Vagina (tissue), 2 donors: ENCODE measurements at regions not wholly inside any gene's neighbourhood (a gene's known extent, or its start where the extent isn't known, plus 50 kb on each side); places are given as distances from the start of the nearest gene placed in this dataset.

Source experiments
- DNase-seq, 2 donors: peaks; one replicate each; pipeline ENCODE4 v3.0.0-alpha.2; 2017; ENCODE audit errors: extremely low spot score in 2 of 2
- H3K27ac ChIP-seq: fragments of 200-600 bp; sonication (generic); one replicate; pipeline ENCODE4 v1.5.1; 2019
- H3K27me3 ChIP-seq: fragments of 200-600 bp; sonication (generic); one replicate; pipeline ENCODE4 v1.5.1; 2019
- H3K36me3 ChIP-seq, 2 donors: fragments of 200-600 bp; sonication (generic); one replicate each; pipeline ENCODE4 v1.5.1; 2017 to 2019
- H3K4me1 ChIP-seq: fragments of 200-600 bp; sonication (generic); one replicate; pipeline ENCODE4 v1.5.1; 2019
- H3K4me3 ChIP-seq, 2 donors: fragments of 200-600 bp; sonication (generic); 1 replicate in 1 of 2; 2 replicates in 1 of 2; pipeline ENCODE4 v1.5.1; 2016 to 2019
- H3K9me3 ChIP-seq: fragments of 200-600 bp; sonication (generic); one replicate; pipeline ENCODE4 v1.5.1; 2019
- POLR2A ChIP-seq, 2 donors: fragments of 450-650 bp; IDR thresholded peaks; one replicate each; pipeline ENCODE4 v1.6.1; 2017; ENCODE audit warnings: antibody characterized with exemption in 2 of 2, mild to moderate bottlenecking in 2 of 2, moderate library complexity in 2 of 2
- POLR2AphosphoS5 ChIP-seq, 2 donors: sonication (generic); formaldehyde crosslinking; IDR thresholded peaks; one replicate each; pipeline ENCODE4 v1.9.0; 2017; ENCODE audit warnings: antibody characterized with exemption in 2 of 2, mild to moderate bottlenecking in 2 of 2, low read depth in 1 of 2; ENCODE audit not compliant: insufficient read depth in 1 of 2
- intact Hi-C: fragments of 100-400 bp; cut with DNase I; formaldehyde crosslinking; loops from one replicate; pipeline ENCODE4 v1.15.1; 2023
- TF ChIP-seq, protein P1 (sequence below), 3 experiments: fragments of 450-650 bp in 2 of 3; fragments of 200-600 bp in 1 of 3; sonication (generic) in 1 of 3; IDR thresholded peaks; one replicate each; pipeline ENCODE4 v1.5.1; 2017 to 2019; ENCODE audit warnings: antibody characterized with exemption in 3 of 3, mild to moderate bottlenecking in 2 of 3, moderate library complexity in 2 of 3

GRCh38 chr2:136290326-136290725, 172.4 kb upstream of the CXCR4 start:
- Histone ChIP-seq H3K27me3 (no peaks in the 10 kb centered on the region), H3K9me3 (no peaks in the 10 kb centered on the region), H3K4me3 (no peak overlapping the region), H3K36me3 (no peaks in the 10 kb centered on the region), H3K27ac (no peak overlapping the region), H3K4me1 (no peaks in the 10 kb centered on the region)
- no peak for DNase-seq
- intact Hi-C loops = no loop called here
- no peak for TF ChIP-seq POLR2A (IDR thresholded peaks at IDR 0.05)
- TF ChIP-seq POLR2AphosphoS5 (IDR thresholded peaks at IDR 0.05; ENCODE audit: insufficient read depth in 1 of 2, low read depth in 1 of 2) = no peak
- TF ChIP-seq, protein P1, sequence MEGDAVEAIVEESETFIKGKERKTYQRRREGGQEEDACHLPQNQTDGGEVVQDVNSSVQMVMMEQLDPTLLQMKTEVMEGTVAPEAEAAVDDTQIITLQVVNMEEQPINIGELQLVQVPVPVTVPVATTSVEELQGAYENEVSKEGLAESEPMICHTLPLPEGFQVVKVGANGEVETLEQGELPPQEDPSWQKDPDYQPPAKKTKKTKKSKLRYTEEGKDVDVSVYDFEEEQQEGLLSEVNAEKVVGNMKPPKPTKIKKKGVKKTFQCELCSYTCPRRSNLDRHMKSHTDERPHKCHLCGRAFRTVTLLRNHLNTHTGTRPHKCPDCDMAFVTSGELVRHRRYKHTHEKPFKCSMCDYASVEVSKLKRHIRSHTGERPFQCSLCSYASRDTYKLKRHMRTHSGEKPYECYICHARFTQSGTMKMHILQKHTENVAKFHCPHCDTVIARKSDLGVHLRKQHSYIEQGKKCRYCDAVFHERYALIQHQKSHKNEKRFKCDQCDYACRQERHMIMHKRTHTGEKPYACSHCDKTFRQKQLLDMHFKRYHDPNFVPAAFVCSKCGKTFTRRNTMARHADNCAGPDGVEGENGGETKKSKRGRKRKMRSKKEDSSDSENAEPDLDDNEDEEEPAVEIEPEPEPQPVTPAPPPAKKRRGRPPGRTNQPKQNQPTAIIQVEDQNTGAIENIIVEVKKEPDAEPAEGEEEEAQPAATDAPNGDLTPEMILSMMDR (IDR thresholded peaks at IDR 0.05) = no peak

DNA sequence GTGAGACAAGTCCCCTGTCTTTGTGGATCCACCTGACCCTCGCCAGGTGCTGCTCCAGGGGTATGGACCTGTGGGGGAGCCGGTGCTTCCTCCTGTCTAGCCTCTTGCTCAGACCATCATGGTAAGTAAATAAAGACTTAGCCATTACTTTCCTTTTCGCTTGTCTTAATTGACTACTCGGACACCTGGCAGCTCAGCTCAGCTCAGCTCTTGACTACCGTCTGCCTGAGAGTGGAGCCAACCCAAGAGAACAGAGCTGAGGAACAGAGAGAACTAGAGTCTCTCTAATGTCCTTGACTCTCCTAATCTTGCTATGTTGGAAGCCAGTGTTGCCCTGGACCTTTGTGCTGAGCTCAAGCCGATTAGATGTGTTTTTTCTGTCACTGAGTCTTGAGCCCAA, 170.3 kb upstream of the CXCR4 start:
- H3K9me3 ChIP-seq = no peaks in the 10 kb centered on the region
- DNase-seq = no peak
- H3K36me3 ChIP-seq = no peaks in the 10 kb centered on the region
- intact Hi-C loops = no loop called here
- TF ChIP-seq POLR2AphosphoS5 (IDR thresholded peaks at IDR 0.05; ENCODE audit: insufficient read depth in 1 of 2, low read depth in 1 of 2) (no peak), POLR2A (IDR thresholded peaks at IDR 0.05) (no peak)
- TF ChIP-seq, protein P1 (IDR thresholded peaks at IDR 0.05) = no peak
- H3K27ac ChIP-seq = no peak overlapping the region
- H3K4me3 ChIP-seq = no peak overlapping the region
- H3K4me1 ChIP-seq = no peaks in the 10 kb centered on the region
- H3K27me3 ChIP-seq = no peaks in the 10 kb centered on the region

- H3K27ac ChIP-seq = no peak overlapping the region
- no peak for DNase-seq
- intact Hi-C loops = no loop called here
- H3K4me3 ChIP-seq = no peak overlapping the region
- no peaks in the 10 kb centered on the region for H3K27me3 ChIP-seq
- TF ChIP-seq POLR2AphosphoS5 (IDR thresholded peaks at IDR 0.05; ENCODE audit: insufficient read depth in 1 of 2, low read depth in 1 of 2) = no peak
- TF ChIP-seq POLR2A (IDR thresholded peaks at IDR 0.05) = no peak
- TF ChIP-seq, protein P1 (IDR thresholded peaks at IDR 0.05) = no peak
- no peaks in the 10 kb centered on the region for H3K9me3 ChIP-seq
- no peaks in the 10 kb centered on the region for H3K4me1 ChIP-seq
- H3K36me3 ChIP-seq = no peaks in the 10 kb centered on the region
Measured at GRCh38 chr2:136286423-136286822, 168.5 kb upstream of the CXCR4 start.

GRCh38 chr2:136284226-136285119, 166.5 kb upstream of the CXCR4 start:
- no peaks in the 10 kb centered on the region for H3K4me1 ChIP-seq
- H3K27me3 ChIP-seq = no peaks in the 10 kb centered on the region
- H3K27ac ChIP-seq = no peak overlapping the region
- intact Hi-C loops = no loop called here
- no peak for DNase-seq
- TF ChIP-seq, protein P1 (IDR thresholded peaks at IDR 0.05) = no peak
- no peak for TF ChIP-seq POLR2AphosphoS5 (IDR thresholded peaks at IDR 0.05; ENCODE audit: insufficient read depth in 1 of 2, low read depth in 1 of 2)
- no peaks in the 10 kb centered on the region for H3K36me3 ChIP-seq
- no peak overlapping the region for H3K4me3 ChIP-seq
- no peaks in the 10 kb centered on the region for H3K9me3 ChIP-seq

- no peak for TF ChIP-seq POLR2A (IDR thresholded peaks at IDR 0.05)
- TF ChIP-seq POLR2AphosphoS5 (IDR thresholded peaks at IDR 0.05; ENCODE audit: insufficient read depth in 1 of 2, low read depth in 1 of 2) = no peak
- TF ChIP-seq, protein P1 (IDR thresholded peaks at IDR 0.05) = no peak
- intact Hi-C loops = no loop called here
- H3K36me3 ChIP-seq = no peaks in the 10 kb centered on the region
- no peak for DNase-seq
- no peaks in the 10 kb centered on the region for H3K9me3 ChIP-seq
- no peak overlapping the region for H3K4me3 ChIP-seq
- no peak overlapping the region for H3K27ac ChIP-seq
- no peaks in the 10 kb centered on the region for H3K27me3 ChIP-seq
- H3K4me1 ChIP-seq = no peaks in the 10 kb centered on the region
Measured at GRCh38 chr2:136282251-136282650, 164.3 kb upstream of the CXCR4 start.
